NT2/D1 (cell line): ENCODE measurements at regions not wholly inside any gene's neighbourhood (a gene's known extent, or its start where the extent isn't known, plus 50 kb on each side); places are given as distances from the start of the nearest gene placed in this dataset.

Experiments used
- SUZ12 ChIP-seq: IDR thresholded peaks from 2 replicates; pipeline ENCODE4 v1.6.1; 2011; ENCODE audit not compliant: insufficient read length, insufficient read depth; ENCODE audit errors: extremely low read depth
- ZNF274 ChIP-seq: IDR thresholded peaks from 2 replicates; pipeline ENCODE4 v1.6.1; 2011; ENCODE audit warnings: mild to moderate bottlenecking, low read depth, low read length

- TF ChIP-seq SUZ12 (no peak), ZNF274 (no peak)
These were observed 929.7 kb upstream of the KCND2 start for GRCh38 chr7:119343289-119343688.
